Naive B cell (primary cell): ENCODE measurements at regions not wholly inside any gene's neighbourhood (a gene's known extent, or its start where the extent isn't known, plus 50 kb on each side); places are given as distances from the start of the nearest gene placed in this dataset.

Source experiments
- ATAC-seq, 2 donors: fragments of 150-1000 bp; cut with Tn5 transposase; 2 replicates each; pipeline ENCODE4 v1.10.0; 2021; ENCODE audit warnings: low read depth in 2 of 2, mild to moderate bottlenecking in 2 of 2, moderate library complexity in 2 of 2
- DNase-seq: peaks from one replicate; pipeline ENCODE4 v3.0.0; 2022
- H3K27ac Mint-ChIP-seq, 6 donors: one replicate each; pipeline ENCODE4 v1.8.0; 2020 to 2022; ENCODE audit warnings: mild to moderate bottlenecking in 6 of 6, mixed read lengths in 6 of 6, moderate library complexity in 5 of 6, inconsistent platforms in 2 of 6
- H3K27me3 Mint-ChIP-seq, 3 donors: one replicate each; pipeline ENCODE4 v1.8.0; 2021 to 2022; ENCODE audit warnings: mixed read lengths in 3 of 3, mild to moderate bottlenecking in 1 of 3
- H3K36me3 Mint-ChIP-seq, 2 donors: one replicate each; pipeline ENCODE4 v1.8.0; 2020 to 2022; ENCODE audit warnings: mixed read lengths in 2 of 2, inconsistent platforms in 1 of 2, mild to moderate bottlenecking in 1 of 2
- H3K4me1 Mint-ChIP-seq, 3 donors: one replicate each; pipeline ENCODE4 v1.8.0; 2020 to 2022; ENCODE audit warnings: mixed read lengths in 3 of 3, inconsistent platforms in 1 of 3, mild to moderate bottlenecking in 1 of 3, moderate library complexity in 1 of 3
- H3K4me3 Mint-ChIP-seq, 8 donors: one replicate each; pipeline ENCODE4 v1.8.0; 2020 to 2022; ENCODE audit warnings: mild to moderate bottlenecking in 8 of 8, mixed read lengths in 8 of 8, moderate library complexity in 8 of 8, inconsistent platforms in 2 of 8
- H3K9me3 Mint-ChIP-seq, 7 donors: one replicate each; pipeline ENCODE4 v1.8.0; 2020 to 2022; ENCODE audit warnings: mixed read lengths in 7 of 7, mild to moderate bottlenecking in 5 of 7, inconsistent platforms in 2 of 7, moderate library complexity in 1 of 7

DNA sequence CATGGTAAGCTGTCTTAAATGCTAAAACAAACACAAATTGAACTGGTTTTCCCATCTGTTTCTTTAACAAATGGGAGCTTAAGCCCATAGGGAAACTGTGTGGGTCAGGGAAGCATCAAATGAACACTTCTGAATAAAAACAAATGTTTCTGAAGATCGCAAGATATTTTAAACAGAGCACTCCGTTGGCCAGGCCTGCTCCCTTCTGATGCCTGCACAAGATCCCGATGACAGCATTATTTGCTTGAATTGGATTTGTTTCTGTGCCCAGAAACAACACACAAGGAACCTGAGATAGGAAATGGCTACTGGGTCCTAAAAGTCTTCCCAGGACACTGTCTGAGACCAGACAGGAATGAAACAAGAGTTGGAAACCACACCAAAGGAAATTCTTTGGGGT, 425.8 kb upstream of the ZFHX3 start:
- no peak overlapping the region for H3K4me3 Mint-ChIP-seq
- no peaks in the 10 kb centered on the region for H3K4me1 Mint-ChIP-seq
- H3K27ac Mint-ChIP-seq: no peak overlapping the region
- H3K27me3 Mint-ChIP-seq: peaks cover 0 to 8% (median 4%) of the 10 kb centered on the region in 3 donors
- DNase-seq (no peak), ATAC-seq (no peak)
- peaks cover 0 to 4% (median 0%) of the 10 kb centered on the region in 7 donors for H3K9me3 Mint-ChIP-seq
- no peaks in the 10 kb centered on the region for H3K36me3 Mint-ChIP-seq

DNA sequence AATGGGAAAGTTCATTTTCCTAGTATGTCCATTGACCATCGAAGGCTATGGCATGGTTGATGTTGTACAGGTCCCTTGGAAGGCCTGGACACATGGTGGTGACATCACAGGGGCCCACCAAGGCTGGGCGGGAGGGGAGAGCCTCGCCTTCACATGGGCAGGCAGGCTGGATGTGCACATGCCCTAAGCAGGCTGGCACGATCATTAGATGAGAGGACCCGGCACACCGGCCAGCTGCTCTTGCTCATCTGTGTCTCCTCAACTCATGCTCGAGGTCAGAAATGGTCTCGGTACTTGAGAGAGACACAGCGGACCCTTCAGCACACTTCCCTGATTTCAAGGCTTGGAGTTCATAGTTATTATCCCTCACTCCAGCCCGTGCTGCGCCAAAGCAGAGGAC, 416.9 kb upstream of the ZFHX3 start:
- Mint-ChIP-seq H3K9me3 (peaks cover 8 to 17% (median 11%) of the 10 kb centered on the region in 7 donors), H3K4me1 (no peaks in the 10 kb centered on the region), H3K27me3 (peaks cover 16 to 20% (median 18%) of the 10 kb centered on the region in 3 donors), H3K4me3 (no peak overlapping the region), H3K36me3 (no peaks in the 10 kb centered on the region), H3K27ac (no peak overlapping the region)
- DNase-seq (no peak), ATAC-seq (no peak)

DNA sequence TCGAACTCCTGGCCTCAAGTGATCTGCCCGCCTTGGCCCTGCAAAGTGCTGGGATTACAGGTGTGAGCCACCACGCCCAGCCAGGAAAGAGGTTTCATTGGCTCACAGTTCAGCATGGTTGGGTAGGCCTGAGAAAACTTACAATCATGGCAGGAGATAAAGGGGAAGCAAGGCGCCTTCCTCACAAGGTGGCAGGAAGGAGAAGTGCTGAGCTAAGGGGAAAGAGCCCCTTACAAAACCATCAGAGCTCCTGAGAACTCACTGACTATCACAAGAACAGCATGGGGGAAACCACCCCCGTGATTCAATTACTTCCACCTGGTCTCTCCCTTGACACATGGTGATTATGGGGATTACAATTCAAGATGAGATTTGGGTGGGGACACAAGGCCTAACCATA, 411.7 kb upstream of the ZFHX3 start:
- Mint-ChIP-seq H3K36me3 (no peaks in the 10 kb centered on the region), H3K27me3 (peaks cover 7 to 9% (median 8%) of the 10 kb centered on the region in 3 donors), H3K27ac (no peak overlapping the region), H3K4me1 (no peaks in the 10 kb centered on the region), H3K4me3 (no peak overlapping the region), H3K9me3 (peaks cover 8 to 23% (median 14%) of the 10 kb centered on the region in 7 donors)
- no peak for DNase-seq
- ATAC-seq: no peak

DNA sequence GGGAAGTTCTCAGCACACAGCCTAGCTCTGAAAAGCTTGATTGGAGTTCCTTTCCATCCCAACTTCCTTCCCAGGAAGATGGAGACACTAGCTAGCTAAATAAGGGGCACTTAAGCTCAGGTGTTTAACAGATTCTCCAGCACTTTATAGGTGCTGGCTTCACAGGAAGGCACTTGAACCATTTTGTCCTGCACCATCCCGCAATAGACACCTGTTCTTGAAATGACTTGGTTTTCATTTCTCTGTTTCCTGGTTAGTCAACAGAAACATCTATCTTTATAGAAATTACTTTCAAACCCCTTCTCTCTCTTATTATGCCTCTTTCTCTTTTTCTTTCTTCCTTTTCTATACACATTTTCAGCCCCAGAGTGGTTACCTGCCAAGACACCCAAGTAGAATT, 409.9 kb upstream of the ZFHX3 start:
- no peak overlapping the region for H3K27ac Mint-ChIP-seq
- DNase-seq (no peak), ATAC-seq (no peak)
- H3K9me3 Mint-ChIP-seq: peaks cover 8 to 24% (median 12%) of the 10 kb centered on the region in 7 donors
- no peaks in the 10 kb centered on the region for H3K36me3 Mint-ChIP-seq
- H3K27me3 Mint-ChIP-seq: no peaks in the 10 kb centered on the region
- H3K4me1 Mint-ChIP-seq: no peaks in the 10 kb centered on the region
- H3K4me3 Mint-ChIP-seq: no peak overlapping the region

DNA sequence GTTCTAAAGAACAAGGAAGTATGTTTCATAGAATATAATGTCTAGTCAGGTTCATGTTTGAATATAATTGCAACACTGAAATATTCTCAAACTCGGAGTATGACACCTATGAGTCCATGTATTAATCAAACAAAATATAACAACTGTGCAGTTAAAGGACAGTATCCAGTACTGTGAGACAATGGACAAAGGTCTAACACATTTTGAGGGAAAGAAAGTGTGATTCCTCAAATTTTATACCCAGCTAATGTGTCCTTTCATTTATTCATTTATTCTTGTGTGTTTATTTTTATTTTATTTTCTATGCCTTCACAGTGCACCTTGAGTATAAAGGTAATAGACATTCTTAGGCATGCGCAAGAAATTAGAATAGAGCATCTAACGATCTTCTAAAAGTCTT, 401.0 kb upstream of the ZFHX3 start:
- H3K36me3 Mint-ChIP-seq: no peaks in the 10 kb centered on the region
- DNase-seq (no peak), ATAC-seq (no peak)
- no peaks in the 10 kb centered on the region for H3K27me3 Mint-ChIP-seq
- peaks cover 17 to 56% (median 34%) of the 10 kb centered on the region in 7 donors for H3K9me3 Mint-ChIP-seq
- no peak overlapping the region for H3K4me3 Mint-ChIP-seq
- no peaks in the 10 kb centered on the region for H3K4me1 Mint-ChIP-seq
- H3K27ac Mint-ChIP-seq: no peak overlapping the region

DNA sequence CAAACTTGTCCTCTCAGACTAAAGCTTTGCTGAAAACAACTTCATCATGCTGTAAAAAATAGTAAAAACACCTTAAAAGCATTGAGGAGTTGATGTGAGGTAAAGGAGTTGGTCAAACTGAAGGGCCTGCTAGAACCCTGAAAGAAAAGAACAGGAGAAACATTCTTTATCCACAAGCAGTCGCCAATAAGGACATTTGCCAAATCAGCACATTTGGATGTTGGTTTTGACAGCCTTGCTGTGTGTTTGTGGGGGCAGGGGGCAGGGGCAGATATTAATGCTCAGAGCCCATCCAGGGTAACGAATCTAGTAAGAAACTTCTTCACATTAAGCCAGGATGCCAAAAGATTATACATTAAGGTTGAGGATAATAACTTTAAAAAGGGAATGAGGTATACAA, 399.9 kb upstream of the ZFHX3 start:
- DNase-seq (no peak), ATAC-seq (no peak)
- H3K4me3 Mint-ChIP-seq: no peak overlapping the region
- peaks cover 0 to 6% (median 0%) of the 10 kb centered on the region in 3 donors for H3K27me3 Mint-ChIP-seq
- H3K27ac Mint-ChIP-seq: no peak overlapping the region
- no peaks in the 10 kb centered on the region for H3K36me3 Mint-ChIP-seq
- no peaks in the 10 kb centered on the region for H3K4me1 Mint-ChIP-seq
- peaks cover 17 to 56% (median 34%) of the 10 kb centered on the region in 7 donors for H3K9me3 Mint-ChIP-seq

DNA sequence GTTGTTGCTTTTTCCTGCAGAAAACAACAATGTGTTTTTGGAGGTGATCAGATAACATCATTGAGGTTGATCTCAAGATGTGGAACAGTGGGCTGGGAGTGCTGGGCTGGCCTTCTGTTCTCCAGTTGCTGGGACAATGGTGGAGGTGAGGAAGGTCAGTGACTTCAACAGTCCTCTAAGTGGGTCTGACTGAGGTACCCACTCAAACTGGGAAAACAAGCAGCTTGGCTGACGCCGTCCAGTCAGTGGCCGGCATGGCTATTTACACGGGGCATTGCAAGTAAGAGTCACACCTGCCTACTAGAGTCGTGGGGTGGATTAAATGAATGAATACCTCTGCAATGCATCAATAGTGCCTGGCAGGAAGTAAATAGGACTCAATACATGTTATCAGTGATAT, 386.7 kb upstream of the ZFHX3 start:
- Mint-ChIP-seq H3K4me1 (no peaks in the 10 kb centered on the region), H3K4me3 (no peak overlapping the region), H3K9me3 (peaks cover 0 to 4% (median 0%) of the 10 kb centered on the region in 7 donors), H3K27me3 (peaks cover 0 to 4% (median 0%) of the 10 kb centered on the region in 3 donors), H3K36me3 (no peaks in the 10 kb centered on the region), H3K27ac (no peak overlapping the region)
- DNase-seq (no peak), ATAC-seq (no peak)

DNA sequence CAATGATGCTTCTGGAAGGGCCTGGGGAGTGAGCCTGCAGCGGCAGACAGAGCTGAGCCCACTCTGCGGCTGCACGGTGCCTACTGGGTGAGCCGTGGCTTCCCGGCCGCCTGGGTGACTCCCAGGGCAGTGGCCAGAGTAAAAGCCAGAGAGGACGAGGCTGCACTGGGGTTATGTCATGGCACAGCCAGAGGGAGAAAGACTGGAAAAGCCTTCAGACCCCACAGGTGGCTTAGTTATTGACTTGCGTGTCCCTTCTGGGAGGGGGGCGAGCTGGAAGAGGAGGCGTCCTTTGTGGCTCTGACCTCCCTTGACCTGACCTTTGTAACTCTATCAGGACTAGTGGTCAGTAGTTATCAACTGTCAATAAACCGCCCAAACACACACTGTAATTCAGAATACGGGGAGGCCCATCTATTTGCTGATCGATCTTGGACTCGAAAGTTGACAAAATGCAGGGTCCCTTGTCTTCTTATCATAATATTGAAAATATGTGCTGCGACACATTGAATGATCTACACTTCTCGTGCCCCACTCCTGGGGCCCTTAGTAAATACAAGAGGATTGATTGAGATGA, 385.9 kb upstream of the ZFHX3 start:
- peaks cover 0 to 4% (median 0%) of the 10 kb centered on the region in 7 donors for H3K9me3 Mint-ChIP-seq
- H3K36me3 Mint-ChIP-seq: no peaks in the 10 kb centered on the region
- no peak overlapping the region for H3K4me3 Mint-ChIP-seq
- no peak for DNase-seq
- H3K27me3 Mint-ChIP-seq: peaks cover 0 to 3% (median 0%) of the 10 kb centered on the region in 3 donors
- no peak overlapping the region for H3K27ac Mint-ChIP-seq
- H3K4me1 Mint-ChIP-seq: no peaks in the 10 kb centered on the region
- ATAC-seq: no peak

DNA sequence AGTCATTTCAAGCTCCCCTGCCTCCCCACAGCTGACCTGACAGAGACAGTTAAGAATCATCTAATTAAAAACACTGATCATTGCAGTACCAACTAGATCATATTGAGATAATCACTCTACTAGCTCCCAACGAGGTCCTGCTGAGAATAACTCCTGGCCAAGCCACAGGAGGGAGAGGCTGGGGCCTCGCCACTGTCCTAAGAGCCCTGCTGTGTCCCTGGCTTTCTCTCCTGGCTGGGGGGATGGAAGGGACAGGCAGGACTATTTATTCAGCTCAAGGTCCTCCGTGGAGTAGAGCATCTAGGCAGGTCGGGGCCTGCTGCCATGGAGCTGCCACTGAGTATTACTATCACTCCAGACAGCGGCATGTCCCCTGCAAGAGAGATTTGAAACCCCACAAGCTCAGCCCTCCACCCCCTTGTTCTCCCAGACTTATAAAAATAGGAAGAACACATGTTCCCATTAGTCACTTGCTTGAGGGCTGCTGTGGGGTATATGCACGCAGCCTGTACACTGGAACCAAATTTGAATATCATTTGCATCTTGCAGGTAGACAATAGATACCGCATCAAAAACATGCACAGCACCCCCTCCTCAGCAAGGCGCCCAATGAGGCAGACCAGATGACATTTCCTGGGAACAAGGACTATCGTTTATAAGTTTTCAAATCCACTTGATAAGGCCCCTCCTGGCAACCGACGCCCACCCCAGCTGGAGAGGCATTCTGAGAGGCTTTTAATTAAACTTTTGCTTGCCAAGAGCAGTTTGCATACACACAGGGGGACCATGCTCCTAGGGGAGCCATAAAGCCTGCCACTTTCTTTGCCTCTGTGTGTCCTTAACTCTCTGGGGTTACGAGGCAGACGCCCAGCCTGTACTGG, 385.2 kb upstream of the ZFHX3 start:
- Mint-ChIP-seq H3K4me3 (no peak overlapping the region), H3K4me1 (no peaks in the 10 kb centered on the region), H3K27ac (no peak overlapping the region), H3K27me3 (no peaks in the 10 kb centered on the region), H3K9me3 (peaks cover 0 to 4% (median 0%) of the 10 kb centered on the region in 7 donors), H3K36me3 (no peaks in the 10 kb centered on the region)
- no peak for ATAC-seq
- no peak for DNase-seq

DNA sequence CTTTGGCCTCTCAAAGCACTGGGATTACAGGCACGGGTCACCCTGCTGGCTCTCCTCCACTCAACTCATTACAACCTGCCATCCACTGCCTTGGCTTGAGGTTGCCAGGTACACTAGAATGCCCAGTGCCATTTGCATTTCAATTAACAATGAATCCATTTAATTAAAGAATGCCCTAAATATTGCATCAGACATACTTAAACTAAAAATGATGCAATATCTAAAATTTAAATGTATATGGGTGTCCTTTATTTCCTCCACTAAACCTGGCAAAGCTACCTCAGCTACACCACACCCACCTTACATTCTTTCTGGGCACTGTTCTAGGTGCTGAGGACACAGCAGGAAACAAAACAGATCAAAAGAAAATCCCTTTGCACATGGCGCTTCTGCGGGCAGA, 382.2 kb upstream of the ZFHX3 start:
- DNase-seq: no peak
- H3K27me3 Mint-ChIP-seq: peaks cover 0 to 5% (median 0%) of the 10 kb centered on the region in 3 donors
- no peak overlapping the region for H3K27ac Mint-ChIP-seq
- ATAC-seq: no peak
- peaks cover 0 to 4% (median 0%) of the 10 kb centered on the region in 7 donors for H3K9me3 Mint-ChIP-seq
- no peaks in the 10 kb centered on the region for H3K36me3 Mint-ChIP-seq
- H3K4me1 Mint-ChIP-seq: no peaks in the 10 kb centered on the region
- H3K4me3 Mint-ChIP-seq: no peak overlapping the region

DNA sequence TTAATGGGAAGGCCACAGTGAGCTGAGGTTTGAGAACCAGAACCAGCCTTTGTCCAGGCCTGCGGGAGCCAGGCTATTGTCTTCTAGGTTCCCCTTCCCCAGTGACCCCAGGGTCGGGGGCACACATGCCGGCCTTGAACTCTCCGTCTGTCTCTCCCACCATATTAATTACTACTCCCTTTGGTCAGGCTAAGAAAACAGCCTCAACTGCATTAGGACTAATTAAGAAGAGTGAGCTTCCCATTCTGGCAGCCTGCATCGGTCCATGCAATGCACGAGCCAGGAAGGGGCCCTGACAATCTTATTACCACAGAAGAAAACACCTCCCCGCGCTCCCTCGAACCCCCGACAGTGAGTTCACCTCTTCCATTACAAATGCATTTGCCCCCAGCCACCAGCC, 380.2 kb upstream of the ZFHX3 start:
- no peaks in the 10 kb centered on the region for H3K36me3 Mint-ChIP-seq
- DNase-seq (no peak), ATAC-seq (no peak)
- H3K4me3 Mint-ChIP-seq: no peak overlapping the region
- H3K27ac Mint-ChIP-seq: no peak overlapping the region
- H3K4me1 Mint-ChIP-seq: no peaks in the 10 kb centered on the region
- H3K27me3 Mint-ChIP-seq: peaks cover 0 to 11% (median 5%) of the 10 kb centered on the region in 3 donors
- peaks cover 0 to 4% (median 0%) of the 10 kb centered on the region in 7 donors for H3K9me3 Mint-ChIP-seq

DNA sequence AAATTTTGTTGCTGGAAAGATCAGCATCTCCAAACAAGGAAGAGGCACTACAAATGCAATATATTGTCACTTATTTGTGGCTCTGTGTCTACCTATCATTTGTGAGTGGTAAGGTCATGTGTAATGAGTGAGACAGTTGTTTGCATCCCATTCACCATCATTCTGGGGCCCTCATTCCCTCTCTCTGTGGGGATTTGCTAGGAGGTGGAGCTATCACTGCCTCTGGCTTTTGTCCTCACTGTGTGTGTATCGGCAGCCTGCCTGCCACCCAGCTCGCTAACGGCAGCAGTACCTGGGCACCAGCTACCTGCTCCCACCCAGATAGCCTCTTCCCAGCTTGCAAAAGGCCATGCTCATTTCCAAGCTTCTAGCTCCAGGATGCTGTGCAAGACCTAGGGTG, 379.2 kb upstream of the ZFHX3 start:
- Mint-ChIP-seq H3K4me1 (no peaks in the 10 kb centered on the region), H3K36me3 (no peaks in the 10 kb centered on the region), H3K27ac (no peak overlapping the region), H3K9me3 (peaks cover 0 to 4% (median 0%) of the 10 kb centered on the region in 7 donors), H3K4me3 (no peak overlapping the region), H3K27me3 (peaks cover 0 to 21% (median 14%) of the 10 kb centered on the region in 3 donors)
- DNase-seq (no peak), ATAC-seq (no peak)

DNA sequence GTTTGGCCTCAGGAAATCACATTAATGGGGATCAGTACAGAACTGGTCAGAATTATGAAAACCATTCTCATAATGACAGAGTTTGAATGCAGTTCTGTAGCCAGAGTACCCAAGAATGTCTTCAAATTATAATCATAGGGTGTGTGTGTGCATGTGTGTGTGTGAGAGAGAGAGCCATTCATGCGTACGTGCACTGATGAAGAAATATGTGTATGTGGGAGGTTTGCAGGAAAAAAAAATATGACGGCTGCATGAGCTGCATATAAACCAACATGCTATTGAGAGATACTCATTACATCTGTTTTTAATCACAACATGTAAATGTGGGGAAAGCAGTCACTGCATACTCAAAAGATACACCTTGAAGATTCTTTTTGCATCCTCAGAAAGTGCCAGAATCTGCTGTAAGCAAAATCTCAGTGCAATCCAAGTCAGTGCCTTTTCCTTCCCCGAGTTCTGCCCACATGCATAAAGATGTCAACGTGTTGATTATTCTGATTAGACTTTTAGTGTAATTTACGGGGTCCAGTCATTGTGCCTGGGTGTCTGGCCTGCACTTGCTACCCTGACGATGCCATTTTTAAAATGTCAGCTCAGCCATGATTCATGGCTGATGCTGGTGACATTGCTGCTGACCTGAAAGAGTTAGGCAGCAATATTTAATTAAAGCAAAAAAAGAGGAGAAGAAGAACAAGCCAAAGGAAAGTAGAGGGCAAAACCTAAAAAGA, 378.7 kb upstream of the ZFHX3 start:
- DNase-seq (no peak), ATAC-seq (no peak)
- Mint-ChIP-seq H3K9me3 (peaks cover 0 to 4% (median 0%) of the 10 kb centered on the region in 7 donors), H3K36me3 (no peaks in the 10 kb centered on the region), H3K4me3 (no peak overlapping the region), H3K27ac (no peak overlapping the region), H3K4me1 (no peaks in the 10 kb centered on the region), H3K27me3 (peaks cover 0 to 21% (median 15%) of the 10 kb centered on the region in 3 donors)
